Neural cell (in vitro differentiated cells): ENCODE measurements at regions not wholly inside any gene's neighbourhood (a gene's known extent, or its start where the extent isn't known, plus 50 kb on each side); places are given as distances from the start of the nearest gene placed in this dataset.

Source experiments
- EP300 ChIP-seq: fragments of 450-650 bp; conservative IDR thresholded peaks from 2 replicates; pipeline ENCODE4 v1.6.1; 2014; ENCODE audit warnings: antibody characterized with exemption, mild to moderate bottlenecking, moderate library complexity; ENCODE audit not compliant: poor library complexity, severe bottlenecking
- EZH2 ChIP-seq: fragments of 200-600, 300-800 bp; shearing (Covaris generic), sonication (generic); IDR thresholded peaks from 2 replicates; pipeline ENCODE4 v1.6.1; 2014; ENCODE audit warnings: antibody characterized with exemption, low read length, borderline replicate concordance, mild to moderate bottlenecking; ENCODE audit not compliant: insufficient read depth, poor library complexity, severe bottlenecking
- POLR2AphosphoS5 ChIP-seq: IDR thresholded peaks from 2 replicates; pipeline ENCODE4 v1.6.1; 2012
- RAD21 ChIP-seq: fragments of 450-650 bp; conservative IDR thresholded peaks from 2 replicates; pipeline ENCODE4 v1.6.1; 2014; ENCODE audit warnings: antibody characterized with exemption, mild to moderate bottlenecking, moderate library complexity
- SMC3 ChIP-seq: fragments of 450-650 bp; conservative IDR thresholded peaks from 2 replicates; pipeline ENCODE4 v1.6.1; 2014; ENCODE audit warnings: antibody characterized with exemption, mild to moderate bottlenecking, moderate library complexity; ENCODE audit not compliant: poor library complexity
- TAF1 ChIP-seq: IDR thresholded peaks from 2 replicates; pipeline ENCODE4 v1.6.1; 2012; ENCODE audit warnings: low read depth
- TF ChIP-seq, protein P1 (sequence below): fragments of 450-650 bp; IDR thresholded peaks from 2 replicates; pipeline ENCODE4 v1.5.1; 2014; ENCODE audit warnings: antibody characterized with exemption, mild to moderate bottlenecking, moderate library complexity; ENCODE audit not compliant: poor library complexity, severe bottlenecking

DNA sequence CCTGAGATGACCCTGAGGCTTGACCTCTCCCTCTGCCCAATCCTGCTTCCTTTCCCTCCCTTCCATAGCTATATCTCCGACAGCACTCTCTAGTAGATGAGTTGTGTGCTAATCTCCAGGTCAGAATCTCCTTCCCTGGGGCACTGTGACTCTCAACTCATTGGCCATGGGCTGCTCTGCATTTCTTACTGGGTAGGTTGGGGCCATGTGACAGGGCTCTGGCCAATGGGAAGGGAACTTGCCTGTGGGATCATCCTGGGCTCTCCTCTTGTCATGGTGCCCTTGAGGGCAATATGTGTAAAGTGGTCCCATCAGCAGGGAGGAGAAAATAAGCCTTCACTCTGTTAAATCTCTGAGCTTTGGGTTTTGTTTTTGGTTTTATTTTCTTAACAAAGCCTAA lies 80.1 kb upstream of the ANKRD1 start:
- TF ChIP-seq, protein P1, sequence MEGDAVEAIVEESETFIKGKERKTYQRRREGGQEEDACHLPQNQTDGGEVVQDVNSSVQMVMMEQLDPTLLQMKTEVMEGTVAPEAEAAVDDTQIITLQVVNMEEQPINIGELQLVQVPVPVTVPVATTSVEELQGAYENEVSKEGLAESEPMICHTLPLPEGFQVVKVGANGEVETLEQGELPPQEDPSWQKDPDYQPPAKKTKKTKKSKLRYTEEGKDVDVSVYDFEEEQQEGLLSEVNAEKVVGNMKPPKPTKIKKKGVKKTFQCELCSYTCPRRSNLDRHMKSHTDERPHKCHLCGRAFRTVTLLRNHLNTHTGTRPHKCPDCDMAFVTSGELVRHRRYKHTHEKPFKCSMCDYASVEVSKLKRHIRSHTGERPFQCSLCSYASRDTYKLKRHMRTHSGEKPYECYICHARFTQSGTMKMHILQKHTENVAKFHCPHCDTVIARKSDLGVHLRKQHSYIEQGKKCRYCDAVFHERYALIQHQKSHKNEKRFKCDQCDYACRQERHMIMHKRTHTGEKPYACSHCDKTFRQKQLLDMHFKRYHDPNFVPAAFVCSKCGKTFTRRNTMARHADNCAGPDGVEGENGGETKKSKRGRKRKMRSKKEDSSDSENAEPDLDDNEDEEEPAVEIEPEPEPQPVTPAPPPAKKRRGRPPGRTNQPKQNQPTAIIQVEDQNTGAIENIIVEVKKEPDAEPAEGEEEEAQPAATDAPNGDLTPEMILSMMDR = no peak
- TF ChIP-seq EZH2 (no peak), EP300 (no peak), SMC3 (no peak), TAF1 (no peak), POLR2AphosphoS5 (no peak), RAD21 (no peak)
